ENCODE measurements at regions not wholly inside any gene's neighbourhood (a gene's known extent, or its start where the extent isn't known, plus 50 kb on each side); places are given as distances from the start of the nearest gene placed in this dataset.

- no peak for TF ChIP-seq CTCF (IDR thresholded peaks at IDR 0.05; ENCODE audit: insufficient read depth, low read length, missing control alignments)
- ChIA-PET CTCF (interaction anchor here (1.4 kb wide), 1 partner anchor 240 kb away, joined by 3 read pairs; no protein-coding TSS in a partner anchor), POLR2A (no interaction called here)
- no peak for DNase-seq (ENCODE audit: low read depth, low spot score)
- no peak overlapping the region for H3K4me3 ChIP-seq (ENCODE audit: low read depth, low read length)
These were observed 169.0 kb upstream of the SLC24A5 start for GRCh38 chr15:47951781-47952180.

- H3K4me3 ChIP-seq (ENCODE audit: low read depth, low read length), result no peak overlapping the region
- POLR2A ChIA-PET, result no interaction called here
- TF ChIP-seq CTCF (IDR thresholded peaks at IDR 0.05; ENCODE audit: insufficient read depth, low read length, missing control alignments), result no peak
- DNase-seq (ENCODE audit: low read depth, low spot score), result no peak
- CTCF ChIA-PET, result interaction anchor here (0.7 kb wide), 1 partner anchor 32 kb away, joined by 3 read pairs; no protein-coding TSS in a partner anchor
These were observed 166.6 kb upstream of the SLC24A5 start for GRCh38 chr15:47954196-47954595.

- DNase-seq (ENCODE audit: low read depth, low spot score), result no peak
- no peak for TF ChIP-seq CTCF (IDR thresholded peaks at IDR 0.05; ENCODE audit: insufficient read depth, low read length, missing control alignments)
- H3K4me3 ChIP-seq (ENCODE audit: low read depth, low read length), result no peak overlapping the region
- ChIA-PET POLR2A (no interaction called here), CTCF (interaction anchor here (0.7 kb wide), 1 partner anchor 33 kb away, joined by 3 read pairs; no protein-coding TSS in a partner anchor)
These were observed 165.8 kb upstream of the SLC24A5 start for GRCh38 chr15:47955021-47955420.

- TF ChIP-seq CTCF (IDR thresholded peaks at IDR 0.05; ENCODE audit: insufficient read depth, low read length, missing control alignments), result no peak
- POLR2A ChIA-PET, result no interaction called here
- CTCF ChIA-PET, result interaction anchor here (0.8 kb wide), 1 partner anchor 28 kb away, joined by 3 read pairs; no protein-coding TSS in a partner anchor
- H3K4me3 ChIP-seq (ENCODE audit: low read depth, low read length), result no peak overlapping the region
- no peak for DNase-seq (ENCODE audit: low read depth, low spot score)
These were observed 161.0 kb upstream of the SLC24A5 start for GRCh38 chr15:47959617-47960413.

- no peak for DNase-seq (ENCODE audit: low read depth, low spot score)
- CTCF ChIA-PET, result no interaction called here
- TF ChIP-seq CTCF (IDR thresholded peaks at IDR 0.05; ENCODE audit: insufficient read depth, low read length, missing control alignments), result no peak
- no peak overlapping the region for H3K4me3 ChIP-seq (ENCODE audit: low read depth, low read length)
- POLR2A ChIA-PET, result no interaction called here
These were observed 159.2 kb upstream of the SLC24A5 start for GRCh38 chr15:47961401-47962090.

GRCh38 chr15:47963265-47963664 lies 157.5 kb upstream of the SLC24A5 start:
- H3K4me3 ChIP-seq (ENCODE audit: low read depth, low read length), result no peak overlapping the region
- no peak for TF ChIP-seq CTCF (IDR thresholded peaks at IDR 0.05; ENCODE audit: insufficient read depth, low read length, missing control alignments)
- no peak for DNase-seq (ENCODE audit: low read depth, low spot score)
- ChIA-PET POLR2A (no interaction called here), CTCF (no interaction called here)
